HepG2 (cell line): ENCODE measurements at regions not wholly inside any gene's neighbourhood (a gene's known extent, or its start where the extent isn't known, plus 50 kb on each side); places are given as distances from the start of the nearest gene placed in this dataset.

Experiments
- ATAC-seq: fragments of 200-7000 bp; cut with Tn5 transposase; 3 replicates; pipeline ENCODE4 v1.9.1; 2020; ENCODE audit warnings: mild to moderate bottlenecking, moderate library complexity
- BruUV-seq: library from RNA; stranded (reverse); fragments of 400-500 nt; replicated peaks from 2 replicates; lab custom pipeline; 2021; lab: Mats Ljungman, UMichigan
- CTCF ChIA-PET: fragments of 300-600 bp; formaldehyde crosslinking; extraction: SDS; loops from one replicate; lab custom pipeline; 2021; ENCODE audit warnings: low total read pairs, inconsistent platforms, low intra/inter-chr PET ratio; lab: Yijun Ruan, JAX
- POLR2A ChIA-PET: fragments of 350-600 bp; sonication (Branson Sonifier 250); formaldehyde crosslinking; loops from one replicate; lab custom pipeline; 2020; ENCODE audit warnings: antibody characterized with exemption, inconsistent platforms; lab: Yijun Ruan, JAX
- DNase-seq: peaks from one replicate; pipeline ENCODE4 v3.0.0-alpha.2; 2015; ENCODE audit warnings: low spot score
- FAIRE-seq: peaks from 3 replicates; lab custom pipeline; 2011; peaks lifted over from hg19 to GRCh38; lab: Jason Lieb, UNC
- H2AFZ ChIP-seq: one replicate; pipeline ENCODE4 v1.6.1; 2011; ENCODE audit warnings: low read length, inconsistent platforms
- H3K27ac ChIP-seq: fragments of 300-600 bp; 3 replicates; pipeline ENCODE4 v1.8.0; 2011; ENCODE audit warnings: mixed run types, mild to moderate bottlenecking, mixed read lengths, low read length, inconsistent platforms; ENCODE audit not compliant: insufficient read depth; ENCODE audit errors: extremely low read length
- H3K27me3 ChIP-seq, 2 experiments: fragments of 200-600 bp in 1 of 2; 2 replicates in 1 of 2; 3 replicates in 1 of 2; pipeline versions ENCODE4 v1.6.0 to v1.8.0; 2011; ENCODE audit warnings: low read length in 2 of 2, mild to moderate bottlenecking in 2 of 2, moderate library complexity in 2 of 2, inconsistent platforms in 1 of 2; ENCODE audit not compliant: insufficient read depth in 2 of 2, control insufficient read depth in 1 of 2
- H3K36me3 ChIP-seq, 2 experiments: fragments of 200-600 bp in 1 of 2; replicated peaks in 1 of 2; 2 replicates in 1 of 2; 3 replicates in 1 of 2; pipeline versions ENCODE4 v1.5.1 to v1.8.0; 2011; ENCODE audit warnings: low read length in 2 of 2, inconsistent platforms in 1 of 2; ENCODE audit not compliant: insufficient read depth in 2 of 2, control insufficient read depth in 1 of 2
- H3K4me1 ChIP-seq: 2 replicates; pipeline ENCODE4 v1.5.1; 2012; ENCODE audit warnings: low read length, inconsistent platforms; ENCODE audit not compliant: insufficient read depth
- H3K4me2 ChIP-seq: 2 replicates; pipeline ENCODE4 v1.6.0; 2011; ENCODE audit warnings: low read depth, low read length, inconsistent platforms
- H3K4me3 ChIP-seq, 3 experiments: fragments of 200-600 bp in 1 of 3; sonication (generic), shearing (Covaris generic) in 1 of 3; replicated peaks in 1 of 3; 2 replicates each; pipeline ENCODE4 v1.5.1; 2011 to 2016; ENCODE audit warnings: low read length in 3 of 3, inconsistent platforms in 2 of 3, low read depth in 2 of 3, mild to moderate bottlenecking in 2 of 3, control low read depth in 1 of 3, mixed read lengths in 1 of 3; ENCODE audit not compliant: insufficient read depth in 1 of 3
- H3K79me2 ChIP-seq: one replicate; pipeline ENCODE4 v1.6.1; 2011; ENCODE audit warnings: low read length, inconsistent platforms; ENCODE audit not compliant: insufficient read depth
- H3K9ac ChIP-seq: 2 replicates; pipeline ENCODE4 v1.6.0; 2011; ENCODE audit warnings: mild to moderate bottlenecking, low read depth, low read length, inconsistent platforms; ENCODE audit not compliant: insufficient read depth
- H3K9me3 ChIP-seq: 2 replicates; pipeline ENCODE4 v1.5.1; 2012; ENCODE audit warnings: mild to moderate bottlenecking, low read length
- H4K20me1 ChIP-seq: 2 replicates; pipeline ENCODE4 v1.6.0; 2011; ENCODE audit warnings: inconsistent platforms, mild to moderate bottlenecking, low read length, moderate library complexity; ENCODE audit not compliant: insufficient read depth
- AHR ChIP-seq: IDR thresholded peaks from 2 replicates; pipeline ENCODE4 v1.6.1; 2018; ENCODE audit warnings: missing genetic modification reagents, missing compliant biosample characterization
- THAP11 ChIP-seq: IDR thresholded peaks from 2 replicates; pipeline ENCODE4 v1.6.1; 2016; ENCODE audit warnings: missing biosample characterization, missing genetic modification reagents
- TOE1 ChIP-seq: sonication (generic); formaldehyde crosslinking; IDR thresholded peaks from 2 replicates; pipeline ENCODE4 v1.4.0; 2020; ENCODE audit warnings: mild to moderate bottlenecking, missing genetic modification reagents
- ZBTB46 ChIP-seq: sonication (generic); formaldehyde crosslinking; IDR thresholded peaks from 2 replicates; pipeline ENCODE4 v1.4.0; 2020; ENCODE audit warnings: mild to moderate bottlenecking, missing genetic modification reagents, borderline replicate concordance
- ZIK1 ChIP-seq: sonication (generic); formaldehyde crosslinking; IDR thresholded peaks from 2 replicates; pipeline ENCODE4 v1.5.0; 2020; ENCODE audit warnings: mild to moderate bottlenecking, low read depth, missing genetic modification reagents, borderline replicate concordance
- ZNF564 ChIP-seq: sonication (generic); formaldehyde crosslinking; IDR thresholded peaks from 2 replicates; pipeline ENCODE4 v1.8.1; 2023; ENCODE audit warnings: mild to moderate bottlenecking, missing genetic modification reagents
- ZNF713 ChIP-seq: sonication (generic); formaldehyde crosslinking; IDR thresholded peaks from 2 replicates; pipeline ENCODE4 v1.4.0; 2020; ENCODE audit warnings: mild to moderate bottlenecking, missing genetic modification reagents
- WGBS: methylation state at CpG from one replicate; pipeline ENCODE4 v1.1.6; 2017; ENCODE audit warnings: low lambda C conversion rate; 5-methylcytosine and 5-hydroxymethylcytosine counted together
- in situ Hi-C: cut with HindIII; loops from 2 replicates; pipeline ENCODE4 v1.10.0; 2017; ENCODE audit warnings: low pct_unique_long_range_greater_than_20kb; ENCODE audit not compliant: extremely low pct_ligation_motif_present
- intact Hi-C: fragments of 100-400 bp; cut with micrococcal nuclease; formaldehyde crosslinking; loops from one replicate; pipeline ENCODE4 v1.10.0; 2022; ENCODE audit not compliant: unreplicated experiment
- TF ChIP-seq, protein P1 (sequence below): sonication (generic); formaldehyde crosslinking; IDR thresholded peaks from 2 replicates; pipeline ENCODE4 v1.5.0; 2020; ENCODE audit warnings: missing genetic modification reagents

- TF ChIP-seq ZNF713 (CRISPR knock-in tag) (no peak), ZBTB46 (CRISPR knock-in tag) (no peak), AHR (CRISPR knock-in tag) (no peak), THAP11 (CRISPR knock-in tag) (no peak), ZNF564 (CRISPR knock-in tag) (no peak), TOE1 (CRISPR knock-in tag) (no peak), ZIK1 (CRISPR knock-in tag) (no peak)
- TF ChIP-seq, protein P1, sequence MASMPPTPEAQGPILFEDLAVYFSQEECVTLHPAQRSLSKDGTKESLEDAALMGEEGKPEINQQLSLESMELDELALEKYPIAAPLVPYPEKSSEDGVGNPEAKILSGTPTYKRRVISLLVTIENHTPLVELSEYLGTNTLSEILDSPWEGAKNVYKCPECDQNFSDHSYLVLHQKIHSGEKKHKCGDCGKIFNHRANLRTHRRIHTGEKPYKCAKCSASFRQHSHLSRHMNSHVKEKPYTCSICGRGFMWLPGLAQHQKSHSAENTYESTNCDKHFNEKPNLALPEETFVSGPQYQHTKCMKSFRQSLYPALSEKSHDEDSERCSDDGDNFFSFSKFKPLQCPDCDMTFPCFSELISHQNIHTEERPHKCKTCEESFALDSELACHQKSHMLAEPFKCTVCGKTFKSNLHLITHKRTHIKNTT (CRISPR knock-in tag), result no peak
- Histone ChIP-seq H3K4me1 (no peaks in the 10 kb centered on the region), H2AFZ (no peak overlapping the region), H3K9me3 (no peaks in the 10 kb centered on the region), H3K27ac (no peak overlapping the region), H3K9ac (no peak overlapping the region), H4K20me1 (no peaks in the 10 kb centered on the region), H3K79me2 (no peaks in the 10 kb centered on the region), H3K27me3 (no peaks in the 10 kb centered on the region), H3K36me3 (no peaks in the 10 kb centered on the region), H3K4me3 (no peak overlapping the region), H3K4me2 (no peak overlapping the region)
- ChIA-PET POLR2A (no interaction called here), CTCF (no interaction called here)
- intact Hi-C loops (no loop called here), in situ Hi-C loops (no loop called here)
- ATAC-seq (no peak), FAIRE-seq (no peak), DNase-seq (no peak)
- BruUV-seq, result no TSS peak
- 1% methylated on average over 7 of the region's 7 CpGs for WGBS
Observed at GRCh38 chr9:106593201-106593600, 269.8 kb upstream of the ZNF462 start.
